CD4-positive, alpha-beta T cell treated with Interleukin-6 for 4 hours (primary cell): ENCODE measurements at regions not wholly inside any gene's neighbourhood (a gene's known extent, or its start where the extent isn't known, plus 50 kb on each side); places are given as distances from the start of the nearest gene placed in this dataset.

ENCODE experiments used
- DNase-seq: peaks from one replicate; pipeline ENCODE4 v3.0.0-alpha.2; 2020; ENCODE audit warnings: mixed read lengths

- DNase-seq: no peak
These were observed 263.7 kb downstream of the SLITRK6 start for GRCh38 chr13:85535316-85536084.

- DNase-seq: no peak
These were observed 265.3 kb downstream of the SLITRK6 start for GRCh38 chr13:85533911-85534310.

- no peak for DNase-seq
These were observed 270.0 kb downstream of the SLITRK6 start for GRCh38 chr13:85529218-85529594.

DNA sequence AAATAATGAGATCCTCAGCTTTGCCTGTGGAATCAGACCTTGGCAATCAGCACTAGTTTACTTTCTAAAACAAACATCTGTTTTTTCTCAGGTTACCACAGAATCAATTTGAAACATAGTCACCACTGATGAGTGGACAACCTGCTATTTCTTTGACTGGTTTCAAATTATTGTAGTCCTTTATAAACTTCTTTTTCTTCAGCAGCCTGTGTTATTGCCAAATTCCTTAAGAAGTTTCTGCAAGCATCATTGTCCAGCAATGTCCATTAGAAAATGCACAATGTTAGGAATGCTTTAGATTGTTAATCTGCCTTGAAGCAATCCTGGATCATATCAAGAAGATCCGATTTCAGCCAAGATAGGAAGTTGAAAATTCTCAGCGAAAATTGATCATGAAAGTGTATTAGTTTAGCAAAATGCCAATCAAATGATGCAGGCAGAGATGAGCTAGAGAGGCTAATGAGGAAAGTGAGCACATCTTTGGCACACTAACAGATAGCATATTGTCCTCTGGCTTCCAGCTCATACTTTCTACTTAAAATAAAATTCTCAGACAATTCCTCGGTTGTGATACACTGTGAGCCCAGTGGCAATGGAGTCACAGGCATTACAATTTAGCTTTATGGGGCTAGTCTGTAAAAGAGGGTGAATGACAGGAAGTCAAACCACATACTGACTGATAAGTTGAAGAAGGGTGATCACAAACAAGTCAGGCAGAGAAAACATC lies 270.6 kb downstream of the SLITRK6 start:
- no peak for DNase-seq

DNA sequence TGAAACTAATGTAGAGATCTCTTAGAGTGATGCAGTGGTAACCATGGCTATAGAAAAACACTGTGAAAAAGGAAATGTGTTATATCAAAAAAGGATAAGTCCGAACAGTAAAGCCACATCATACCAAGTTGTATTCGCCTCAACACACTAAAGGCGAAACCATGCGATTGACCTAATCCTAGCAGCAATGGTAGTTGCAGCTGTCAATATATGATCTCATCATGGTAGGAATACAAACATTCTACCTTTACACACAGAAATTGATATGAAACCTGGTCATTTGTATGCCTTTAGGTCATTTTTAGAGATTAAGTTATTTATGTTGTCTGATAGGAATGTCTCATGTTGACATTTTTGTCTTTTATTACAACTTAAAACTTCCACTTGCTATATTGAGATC lies 271.9 kb downstream of the SLITRK6 start:
- no peak for DNase-seq

DNA sequence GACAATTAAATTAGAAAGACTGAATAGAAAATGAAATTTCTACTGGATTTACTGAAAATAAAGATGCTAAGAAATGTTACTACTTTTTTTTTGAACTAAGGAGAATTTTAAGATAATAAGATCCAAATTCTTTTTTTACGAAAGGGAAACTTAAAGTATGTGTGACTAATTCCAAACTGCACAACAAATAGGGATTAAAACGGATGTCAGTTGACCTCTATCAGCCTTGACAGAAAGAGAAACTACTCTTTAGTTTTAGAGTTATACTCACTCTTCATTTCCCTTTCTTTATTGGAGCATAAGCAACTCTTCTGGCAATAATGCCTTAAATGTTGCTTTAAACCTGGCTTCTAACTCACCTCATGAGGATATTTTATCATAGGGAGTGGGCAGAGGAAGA lies 273.8 kb downstream of the SLITRK6 start:
- DNase-seq: no peak

DNA sequence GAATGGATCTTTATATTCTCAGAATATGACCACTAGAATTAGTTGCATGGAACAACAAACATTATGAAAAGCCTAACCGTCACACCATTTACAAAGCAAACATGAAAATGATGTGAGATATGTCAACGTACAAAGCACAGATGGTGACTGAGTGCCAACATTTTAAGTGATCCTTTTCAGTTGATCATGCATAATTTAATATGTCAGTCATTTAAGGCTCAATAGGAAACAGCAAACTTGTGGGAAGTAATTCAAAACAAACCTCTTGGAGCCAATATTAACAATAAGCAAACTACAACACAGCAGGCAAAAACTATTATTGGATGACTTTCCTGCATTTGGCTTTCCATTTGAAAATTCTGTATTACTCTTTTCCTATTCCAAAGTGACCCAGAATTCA lies 277.6 kb downstream of the SLITRK6 start:
- no peak for DNase-seq

DNA sequence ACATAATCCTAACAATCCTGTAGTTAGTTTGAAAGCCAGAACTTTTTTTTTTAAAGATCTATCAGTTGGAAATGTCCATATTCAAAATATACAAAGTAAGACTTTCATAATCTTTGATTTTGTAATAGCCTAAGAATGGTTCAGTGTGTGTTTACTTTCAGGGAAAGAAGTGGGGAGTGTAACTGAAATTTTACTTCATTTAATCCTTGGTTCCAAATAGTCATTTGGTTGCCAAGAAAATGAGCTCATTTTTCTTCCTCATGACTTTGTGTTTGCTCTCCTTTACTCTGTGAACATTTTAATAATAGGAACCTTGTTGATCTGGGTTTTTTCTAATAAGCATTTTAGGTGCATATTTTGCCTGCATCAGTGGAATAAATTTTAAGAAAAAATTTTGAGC lies 278.8 kb downstream of the SLITRK6 start:
- DNase-seq: no peak

- DNase-seq: no peak
These were observed 279.9 kb downstream of the SLITRK6 start for GRCh38 chr13:85519363-85519762.

- no peak for DNase-seq
These were observed 286.8 kb downstream of the SLITRK6 start for GRCh38 chr13:85512421-85512820.

GRCh38 chr13:85509512-85509911 lies 289.7 kb downstream of the SLITRK6 start:
- DNase-seq: no peak

GRCh38 chr13:85508683-85509329 lies 290.4 kb downstream of the SLITRK6 start:
- DNase-seq: no peak

DNA sequence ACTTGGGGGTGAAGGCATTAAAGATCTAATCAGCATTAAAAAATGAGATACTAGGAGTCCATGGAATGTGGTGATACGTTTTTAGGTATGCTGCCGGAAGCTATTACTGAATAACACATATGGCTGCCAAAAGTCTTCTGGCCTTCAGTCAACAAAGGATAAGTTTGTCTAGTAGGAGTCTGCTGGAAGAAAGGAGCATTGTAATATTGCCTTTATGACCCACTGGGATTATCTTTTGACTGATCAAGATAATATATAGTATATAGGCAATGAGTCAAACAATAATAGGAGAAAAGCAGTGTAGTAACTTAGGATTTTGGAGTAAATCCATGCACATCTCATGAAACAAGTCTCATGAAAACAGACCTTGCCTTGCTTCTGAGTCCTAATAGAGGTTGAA lies 295.4 kb downstream of the SLITRK6 start:
- no peak for DNase-seq

- no peak for DNase-seq
These were observed 297.6 kb downstream of the SLITRK6 start for GRCh38 chr13:85501616-85502015.

- DNase-seq: no peak
These were observed 298.4 kb downstream of the SLITRK6 start for GRCh38 chr13:85500696-85501256.

- no peak for DNase-seq
These were observed 300.4 kb downstream of the SLITRK6 start for GRCh38 chr13:85498774-85499173.

- DNase-seq: no peak
These were observed 301.6 kb downstream of the SLITRK6 start for GRCh38 chr13:85497652-85498051.

- no peak for DNase-seq
These were observed 306.9 kb downstream of the SLITRK6 start for GRCh38 chr13:85492283-85492682.

DNA sequence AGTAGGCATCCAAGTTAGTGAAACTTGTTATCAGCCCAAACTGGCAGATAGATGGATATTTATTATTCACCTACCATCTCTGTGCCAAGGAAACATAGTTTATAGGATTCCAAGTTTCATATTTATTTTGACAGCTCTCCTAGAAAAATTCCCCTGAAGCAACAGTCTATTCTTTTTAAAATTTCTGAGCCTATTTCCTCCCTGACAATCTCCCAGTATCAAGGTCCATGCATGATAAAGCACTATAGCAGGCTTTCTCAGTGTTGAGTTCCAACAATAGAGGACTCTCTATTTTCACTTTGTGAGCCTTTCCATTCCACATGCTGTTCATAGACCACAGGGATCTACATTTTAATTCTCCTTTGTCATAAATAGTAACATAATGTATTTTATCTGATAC lies 312.6 kb downstream of the SLITRK6 start:
- DNase-seq: no peak

- no peak for DNase-seq
These were observed 326.1 kb downstream of the SLITRK6 start for GRCh38 chr13:85473144-85473543.

DNA sequence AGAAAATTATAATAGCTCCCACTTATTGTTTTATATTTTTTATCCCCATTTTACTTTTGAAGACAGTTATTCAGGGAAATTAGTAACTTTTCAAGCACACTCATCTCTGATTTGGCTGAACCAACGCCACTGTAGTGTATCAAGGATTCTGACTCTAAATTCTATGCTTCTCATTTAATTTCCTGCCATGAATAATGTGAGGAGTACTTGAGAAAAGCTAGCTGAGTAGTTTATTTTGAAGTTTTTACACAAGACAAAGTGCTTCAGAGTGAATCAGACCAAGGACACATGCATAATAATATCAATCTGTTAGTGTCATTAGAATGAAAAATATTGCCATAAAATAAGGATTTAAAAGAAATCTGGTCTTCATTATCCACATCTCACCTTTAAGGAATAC lies 329.9 kb downstream of the SLITRK6 start:
- DNase-seq: no peak

- no peak for DNase-seq
These were observed 336.3 kb downstream of the SLITRK6 start for GRCh38 chr13:85462792-85463425.

GRCh38 chr13:85461621-85462020 lies 337.6 kb downstream of the SLITRK6 start:
- DNase-seq: no peak
